Activated CD8-positive, alpha-beta memory T cell treated with anti-CD3 and anti-CD28 coated beads, Interleukin-2, amount 50 U/mL, for 24 hours (primary cell): ENCODE measurements at regions not wholly inside any gene's neighbourhood (a gene's known extent, or its start where the extent isn't known, plus 50 kb on each side); places are given as distances from the start of the nearest gene placed in this dataset.
A peak's percentile ranks its signal among the peaks of the same experiment; 100 is the strongest.
"Not testable (repeated sequence)": the region's sequence is repeated elsewhere in the genome, so short reads cannot be mapped to it uniquely, and the experiment has no call there.

Source experiments
- DNase-seq: peaks from one replicate; pipeline ENCODE4 v3.0.0-alpha.2; 2020; ENCODE audit errors: extremely low read depth

DNA sequence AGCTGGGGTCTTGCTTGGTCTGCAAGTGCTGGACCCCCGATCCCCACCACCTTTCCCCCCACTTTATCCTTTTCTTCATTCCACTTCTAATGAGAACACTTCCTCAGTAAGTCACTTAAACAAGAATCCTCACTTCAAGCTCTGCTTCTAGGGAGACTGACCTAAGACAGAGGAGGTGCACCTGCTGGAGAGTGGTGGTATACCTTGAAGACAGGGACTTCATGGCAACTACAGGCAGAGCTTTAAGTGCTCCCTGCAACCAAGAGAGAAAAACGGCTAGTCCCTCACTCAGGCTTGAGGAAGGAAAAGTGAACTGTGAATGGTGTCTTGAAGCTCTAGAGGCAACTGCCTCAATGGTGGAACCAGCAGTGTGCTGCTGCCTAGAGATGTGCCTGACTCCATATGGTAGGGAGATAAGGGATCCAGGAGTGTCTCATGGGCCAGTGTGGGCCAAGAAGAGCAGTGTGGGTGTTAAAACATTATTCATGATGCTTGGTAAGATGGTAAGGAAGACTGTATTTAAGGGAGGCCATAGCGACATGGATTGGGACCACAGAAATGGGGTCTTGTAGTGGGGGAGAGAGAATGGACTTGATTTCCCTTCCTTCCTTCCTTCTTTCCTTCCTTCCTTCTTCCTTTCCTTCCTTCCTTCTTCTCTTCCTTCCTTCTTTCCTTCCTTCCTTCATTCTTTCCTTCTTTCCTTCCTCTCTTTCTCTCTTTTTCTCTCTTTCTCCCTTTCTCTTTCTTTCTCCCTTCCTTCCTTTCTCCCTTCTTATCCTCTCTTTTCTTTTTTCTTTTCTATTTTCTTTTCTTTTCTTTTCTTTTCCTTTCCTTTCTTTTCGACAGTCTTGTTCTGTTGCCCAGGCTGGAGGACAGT, 96.2 kb upstream of the NAP1L1 start:
- no peak for DNase-seq

- DNase-seq: no peak
Observed at GRCh38 chr12:76178452-76178851, 94.0 kb upstream of the NAP1L1 start.

- no peak for DNase-seq
Observed at GRCh38 chr12:76177821-76178220, 93.3 kb upstream of the NAP1L1 start.

DNA sequence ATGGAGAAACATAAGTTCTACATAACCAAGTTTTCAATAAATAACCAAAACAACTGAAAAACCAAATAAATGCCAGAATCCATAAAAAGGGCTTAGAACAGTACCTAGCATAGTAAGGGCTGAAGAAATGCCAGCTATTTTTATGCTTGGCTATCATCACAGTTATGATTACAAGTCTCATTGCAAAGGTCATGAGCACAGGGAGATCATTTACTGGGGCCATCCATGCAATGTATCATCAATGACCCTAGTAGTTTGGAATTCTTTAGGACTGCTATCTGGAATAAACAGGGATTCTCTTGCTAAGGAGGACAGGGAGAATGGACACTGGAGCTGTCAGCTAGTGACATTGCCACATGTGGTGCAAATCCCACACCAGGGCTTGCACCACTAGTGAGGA, 92.5 kb upstream of the NAP1L1 start:
- DNase-seq: no peak

DNA sequence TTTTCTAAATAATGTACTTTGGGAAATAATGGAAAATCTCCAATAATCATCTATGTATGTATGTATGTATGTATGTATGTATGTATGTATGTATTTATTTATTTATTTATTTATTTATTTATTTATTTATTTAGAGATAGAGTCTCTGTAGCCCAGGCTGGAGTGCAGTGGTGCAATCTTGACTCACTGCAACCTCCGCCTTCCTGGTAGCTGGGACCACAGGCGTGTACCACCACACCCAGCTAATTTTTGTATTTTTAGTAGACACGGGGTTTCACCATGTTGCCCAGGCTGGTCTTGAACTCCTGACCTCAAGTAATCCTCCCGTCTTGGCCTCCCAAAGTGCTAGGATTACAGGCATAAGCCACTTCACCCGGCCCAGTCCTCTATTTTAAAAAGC, 91.5 kb upstream of the NAP1L1 start:
- DNase-seq: not testable (repeated sequence)

DNA sequence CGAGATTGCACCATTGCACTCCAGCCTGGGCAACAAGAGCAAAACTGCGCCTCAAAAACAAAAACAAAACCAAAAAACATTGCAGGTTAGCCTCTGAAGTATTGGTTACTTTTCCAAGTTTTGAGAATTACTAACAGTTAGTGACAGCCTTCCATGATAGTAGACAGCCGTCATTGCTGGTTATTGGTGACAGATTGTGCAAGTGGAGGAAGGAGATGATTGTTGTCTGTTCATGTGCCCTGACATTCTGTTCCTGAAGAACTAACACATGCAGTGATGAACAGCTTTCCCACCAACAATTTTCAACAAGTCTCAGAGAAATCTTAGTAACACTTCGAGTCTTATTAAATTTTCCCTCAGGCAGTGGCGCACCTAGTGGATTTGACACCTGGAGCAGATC, 89.3 kb upstream of the NAP1L1 start:
- no peak for DNase-seq

GRCh38 chr12:76158518-76159321, 74.2 kb upstream of the NAP1L1 start:
- DNase-seq: peak; percentile 71

DNA sequence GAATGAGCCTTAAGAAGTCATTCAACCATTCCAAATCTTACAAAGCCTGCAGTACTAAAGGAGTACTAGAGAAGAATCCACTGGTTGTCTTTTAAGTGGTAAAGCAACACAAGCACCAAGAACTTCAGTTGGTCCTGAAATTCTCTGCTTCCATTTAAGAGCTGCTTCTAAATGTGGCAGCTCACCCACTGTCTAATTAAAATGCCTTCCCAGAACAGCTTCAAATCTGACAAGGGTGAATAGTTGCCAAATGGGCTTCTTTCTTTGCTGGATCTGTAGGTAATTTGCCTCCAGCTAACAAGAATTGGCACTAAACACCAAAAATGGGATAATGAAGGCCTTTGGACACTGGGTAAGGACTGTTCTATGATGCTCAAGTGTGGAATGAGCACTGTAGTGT, 72.2 kb upstream of the NAP1L1 start:
- DNase-seq: no peak

DNA sequence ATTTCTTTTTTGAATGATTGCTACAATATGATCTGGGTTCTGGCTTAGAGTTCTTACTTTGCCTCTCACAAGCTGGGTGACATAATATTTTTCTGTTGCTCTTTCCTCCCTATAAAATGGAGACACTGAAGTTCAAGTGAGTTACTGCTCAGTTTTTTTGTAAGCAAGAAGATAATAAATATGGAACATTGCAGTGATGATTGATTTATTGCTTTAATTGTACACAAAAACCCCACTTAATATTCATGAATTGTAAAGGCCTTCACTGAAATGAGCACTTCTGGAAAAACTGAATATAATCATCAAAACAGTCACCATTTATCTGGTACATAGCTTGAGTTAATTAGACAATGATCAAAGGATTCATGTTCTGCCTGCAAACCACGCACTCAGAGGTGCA, 71.8 kb upstream of the NAP1L1 start:
- DNase-seq: no peak

DNA sequence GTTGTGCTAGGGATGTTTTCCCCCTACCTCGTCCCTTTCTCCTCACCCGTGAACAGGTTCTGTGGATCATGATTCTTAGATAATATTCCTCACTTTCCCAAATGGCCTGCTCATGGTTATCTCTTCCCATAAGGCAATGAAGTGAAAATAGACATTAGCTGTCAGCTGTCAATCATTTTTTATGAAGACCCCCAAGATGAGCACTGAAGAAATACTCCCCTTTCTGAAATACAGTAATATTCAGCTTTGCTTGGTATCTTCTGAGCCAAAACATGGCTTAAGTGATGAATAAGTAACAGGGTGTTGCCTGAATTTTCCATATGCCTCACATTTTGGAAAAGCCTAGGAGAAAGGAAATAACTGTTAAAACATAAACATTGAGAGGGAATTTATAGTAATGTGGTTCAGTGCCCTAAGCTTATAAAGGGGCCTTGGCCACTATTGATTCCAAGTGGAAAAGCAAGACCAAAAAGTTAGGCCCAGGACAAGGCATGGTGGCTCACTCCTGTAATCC, 70.7 kb upstream of the NAP1L1 start:
- no peak for DNase-seq

- DNase-seq: no peak
Observed at GRCh38 chr12:76153616-76154015, 69.1 kb upstream of the NAP1L1 start.

- no peak for DNase-seq
Observed at GRCh38 chr12:76152181-76152807, 67.8 kb upstream of the NAP1L1 start.

DNA sequence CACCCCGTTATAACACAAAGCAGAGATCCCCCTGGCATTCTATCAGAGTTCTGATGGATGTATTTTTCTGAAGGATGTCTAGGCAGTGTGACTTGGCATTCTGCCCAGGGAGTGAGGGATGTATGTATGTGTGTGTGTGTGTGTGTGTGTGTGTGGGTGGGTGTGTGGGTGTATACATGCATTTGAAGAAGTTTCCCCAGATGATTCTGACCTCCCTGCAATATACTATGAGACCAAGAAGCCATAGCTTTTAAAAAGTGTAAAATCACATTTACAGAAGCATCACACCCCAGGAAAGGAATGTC, 59.7 kb upstream of the NAP1L1 start:
- DNase-seq: peak; percentile 2

GRCh38 chr12:76143343-76144244, 59.1 kb upstream of the NAP1L1 start:
- no peak for DNase-seq

DNA sequence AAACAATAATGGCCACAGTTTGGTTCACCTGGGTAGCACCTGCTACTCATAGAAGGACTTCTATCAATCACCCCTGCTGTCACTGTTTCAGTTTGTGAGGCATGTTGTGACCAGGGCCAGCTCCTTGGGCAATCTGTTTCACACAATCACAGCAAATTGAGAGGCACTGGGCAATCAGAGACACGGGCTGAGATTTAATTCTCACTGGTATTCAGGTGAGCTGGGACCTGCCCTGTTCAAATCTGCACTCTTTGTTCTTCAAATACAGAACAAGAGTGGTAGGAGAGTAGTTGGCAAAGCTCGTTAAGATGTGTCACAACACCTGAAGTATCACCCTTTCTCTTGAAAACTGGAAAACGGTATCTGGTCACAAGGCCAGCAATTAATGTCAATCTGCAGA, 57.8 kb upstream of the NAP1L1 start:
- DNase-seq: no peak

DNA sequence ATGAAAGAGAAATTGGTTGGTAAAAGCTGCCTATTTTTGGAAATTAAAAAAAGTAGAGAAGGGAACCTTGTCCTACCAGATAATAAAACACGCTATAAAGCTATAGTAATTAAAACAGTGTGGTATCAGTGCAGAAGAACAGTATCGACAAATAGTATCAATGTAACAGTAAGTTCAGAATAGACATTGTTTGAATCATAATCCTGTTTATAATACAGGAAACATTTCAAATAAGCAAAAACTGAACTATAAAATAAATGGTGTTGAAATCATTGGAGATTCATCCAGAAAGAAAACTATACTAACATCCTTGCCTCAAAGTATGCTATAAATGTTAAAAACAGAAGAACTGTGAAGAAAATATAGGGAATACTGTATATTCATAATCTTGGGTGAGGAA, 54.2 kb upstream of the NAP1L1 start:
- no peak for DNase-seq

- DNase-seq: no peak
Observed at GRCh38 chr12:76137606-76138005, 53.1 kb upstream of the NAP1L1 start.

DNA sequence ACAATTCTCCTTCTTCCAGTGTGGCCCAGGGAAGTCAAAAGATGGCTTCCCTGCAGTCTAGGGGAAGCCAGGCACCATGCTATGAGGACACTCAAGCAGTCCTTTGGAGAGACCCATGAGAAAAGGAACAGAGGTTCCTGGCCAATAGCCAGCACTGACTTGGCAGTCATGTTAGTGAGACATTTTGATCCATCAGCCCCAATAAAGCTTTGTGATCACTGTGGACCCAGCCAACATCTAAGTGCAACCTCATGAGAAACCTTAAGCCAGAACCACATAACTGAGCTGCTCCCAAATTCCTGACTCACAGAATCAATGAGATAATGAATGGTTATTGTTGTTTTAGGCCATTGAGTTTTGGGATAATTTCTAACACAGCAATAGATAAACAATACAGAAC, 51.0 kb upstream of the NAP1L1 start:
- no peak for DNase-seq
